GM21619 (cell line): ENCODE measurements at regions not wholly inside any gene's neighbourhood (a gene's known extent, or its start where the extent isn't known, plus 50 kb on each side); places are given as distances from the start of the nearest gene placed in this dataset.
"Not testable (repeated sequence)": the region's sequence is repeated elsewhere in the genome, so short reads cannot be mapped to it uniquely, and the experiment has no call there.

Experiments
- ATAC-seq: cut with Tn5 transposase; IDR thresholded peaks from one replicate; pipeline ENCODE4 v1.9.1; 2021; ENCODE audit not compliant: unreplicated experiment

DNA sequence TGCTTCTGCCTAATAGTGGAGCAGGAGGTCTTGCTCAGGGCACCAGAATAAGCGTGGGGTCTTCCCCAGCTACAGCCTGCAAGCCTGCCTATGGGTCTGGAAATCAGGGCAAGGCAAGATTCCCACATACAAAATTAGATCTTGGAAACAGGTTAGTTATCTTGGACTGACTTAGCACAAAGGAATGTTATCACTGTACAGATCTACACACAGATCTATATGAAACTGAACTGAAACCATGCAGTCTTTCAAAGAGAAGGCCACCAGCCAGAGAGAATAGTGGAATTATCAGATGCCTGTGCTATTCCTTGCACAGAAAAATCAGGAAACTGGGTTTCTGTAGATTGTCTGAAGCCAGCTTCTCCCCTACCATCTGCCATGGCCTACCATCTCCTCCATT is 585.7 kb downstream of the ACTL7B start:
- no peak for ATAC-seq

DNA sequence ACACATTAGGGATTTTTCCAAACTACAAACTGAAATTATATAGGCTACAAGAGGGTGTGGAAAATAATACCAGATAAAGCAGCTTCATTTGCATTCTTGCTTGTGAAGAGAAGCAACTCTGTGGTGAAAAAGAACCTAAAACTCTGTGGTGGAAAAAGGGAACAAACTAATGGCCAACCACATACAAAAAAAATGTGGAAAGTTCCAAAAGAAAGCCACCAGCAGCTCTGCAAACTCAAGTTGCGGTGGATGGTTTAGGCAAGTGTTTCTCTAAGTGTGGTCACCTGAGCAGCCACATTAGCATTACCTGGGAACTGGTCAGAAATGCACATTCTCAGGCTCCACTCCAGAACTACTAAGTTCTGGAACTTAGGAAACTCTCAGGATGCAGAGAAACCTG is 586.4 kb downstream of the ACTL7B start:
- no peak for ATAC-seq

DNA sequence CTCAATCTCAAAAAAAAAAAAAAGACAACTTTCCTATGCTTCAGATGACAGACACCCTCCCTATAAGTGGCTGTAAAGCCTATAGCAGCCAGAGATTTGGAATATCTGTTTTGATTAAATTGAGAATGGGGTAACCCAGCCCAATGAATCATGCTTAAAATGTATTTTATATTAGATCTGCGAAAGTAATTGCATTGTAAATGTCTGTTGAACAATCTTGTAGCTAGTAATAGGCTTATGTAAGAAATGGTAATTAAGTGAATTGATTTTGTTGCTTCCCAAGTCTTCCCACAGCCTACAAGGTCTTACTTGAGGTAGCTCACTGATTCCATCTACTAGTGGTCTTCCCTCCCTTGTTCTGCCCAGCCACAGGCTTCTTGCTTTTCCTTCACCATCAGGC is 590.7 kb downstream of the ACTL7B start:
- no peak for ATAC-seq

DNA sequence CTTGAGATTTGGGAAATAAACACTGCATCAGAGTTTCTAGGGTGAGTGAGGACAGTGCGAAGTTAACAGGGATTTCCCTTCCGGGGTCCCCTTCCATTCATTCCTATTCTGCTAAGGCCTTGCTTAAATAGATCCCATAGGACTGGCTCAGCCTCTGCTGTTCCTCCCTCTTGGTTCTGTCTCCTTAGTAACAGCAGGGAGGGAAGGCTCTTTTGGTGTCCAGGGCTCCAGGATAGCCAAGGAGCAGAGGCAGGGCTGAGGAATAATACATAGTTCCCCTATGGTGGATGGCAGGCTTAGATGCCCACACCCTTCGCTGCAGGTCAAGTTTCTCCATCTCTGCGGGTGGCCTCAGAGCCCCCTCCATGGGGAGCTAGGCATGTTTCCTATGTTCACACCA is 591.7 kb downstream of the ACTL7B start:
- no peak for ATAC-seq

DNA sequence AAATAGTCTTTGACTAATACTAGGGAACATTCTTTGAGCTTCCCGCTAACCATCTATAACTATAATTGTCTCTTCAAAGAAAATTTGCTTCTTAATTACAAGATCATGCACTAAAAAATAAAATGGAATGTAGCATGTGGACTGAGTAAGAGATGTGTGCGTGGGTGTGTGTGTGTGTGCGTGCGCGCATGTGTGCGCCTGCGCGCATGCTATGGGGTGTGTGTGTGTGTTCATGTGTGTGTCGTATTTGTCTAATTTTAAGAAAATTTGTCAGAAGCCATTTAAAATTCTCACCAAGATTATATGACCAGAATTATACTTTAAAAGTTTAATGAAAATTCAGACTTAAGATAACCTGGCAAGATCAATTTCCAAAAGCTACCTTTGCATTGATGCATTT is 593.0 kb downstream of the ACTL7B start:
- ATAC-seq: no peak

DNA sequence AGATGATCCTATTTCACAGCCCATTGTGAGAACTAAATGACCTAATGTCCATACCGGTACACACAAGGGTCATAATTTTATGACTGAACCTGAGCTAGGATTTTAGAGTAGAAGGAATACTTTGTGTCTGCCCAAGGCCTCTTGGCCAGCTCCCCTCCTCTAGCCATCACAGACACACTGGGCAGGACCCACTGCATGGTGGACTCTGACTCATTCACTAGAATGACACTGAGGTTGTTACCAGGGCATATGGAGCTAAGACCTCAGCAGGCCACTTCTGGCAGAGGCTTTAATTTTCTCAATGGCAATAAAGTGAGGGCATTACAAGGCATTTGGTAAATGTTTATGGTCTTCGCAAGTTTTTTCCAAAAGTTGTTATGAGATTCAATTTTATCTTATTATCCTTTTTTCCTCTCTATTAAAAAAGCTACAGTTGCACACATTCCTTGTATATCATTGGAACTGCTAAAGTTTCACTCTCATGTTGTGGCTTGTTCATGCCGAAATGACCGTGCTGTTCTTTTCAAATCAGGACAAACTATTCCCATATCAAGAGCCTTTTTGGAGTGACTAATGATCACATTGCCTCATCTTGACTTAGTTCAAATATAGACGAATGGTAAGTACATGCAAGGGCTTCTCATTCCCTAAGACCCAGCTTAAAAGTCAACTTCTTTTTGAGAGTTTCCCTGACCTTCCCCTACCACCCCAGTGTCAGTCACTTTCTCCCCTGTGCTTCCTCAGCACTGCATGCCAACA is 595.7 kb downstream of the ACTL7B start:
- no peak for ATAC-seq

DNA sequence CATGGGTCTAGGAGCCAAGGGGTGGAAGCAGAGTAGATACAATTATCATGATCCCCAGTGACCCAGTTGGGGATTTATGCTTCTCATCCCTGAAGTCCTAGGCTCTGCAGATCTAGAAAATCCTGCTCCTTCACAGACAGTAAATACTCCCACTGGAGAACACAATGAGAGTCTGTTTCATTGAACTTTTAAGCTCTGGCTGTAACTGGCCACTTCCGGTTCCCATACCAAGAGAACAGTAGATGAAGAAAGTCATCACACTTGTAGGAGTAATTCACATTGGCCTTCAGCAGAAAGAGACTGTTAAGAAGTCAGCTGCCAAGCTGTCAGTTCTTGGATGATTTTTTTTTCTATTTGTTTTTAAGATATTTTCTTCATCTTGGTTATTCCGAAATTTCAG is 597.1 kb downstream of the ACTL7B start:
- ATAC-seq: no peak

DNA sequence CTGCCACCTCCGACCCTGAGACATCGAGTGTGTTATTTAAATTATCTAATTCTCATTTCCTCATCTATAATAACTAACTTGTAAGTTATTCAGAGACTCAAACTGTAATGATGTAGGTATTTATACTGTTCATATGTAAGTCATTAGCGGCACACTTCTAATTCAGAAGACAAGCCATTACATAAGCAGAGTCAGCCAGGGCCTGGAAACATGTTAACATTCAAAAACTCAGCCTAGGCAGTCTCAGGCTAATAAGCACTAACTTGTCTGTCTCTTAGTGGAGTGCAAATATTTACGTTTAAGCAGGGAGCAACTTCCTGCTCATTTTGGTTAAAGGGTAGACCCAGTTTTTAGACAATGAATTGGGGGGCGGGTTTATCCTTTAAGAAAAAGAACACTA is 598.4 kb downstream of the ACTL7B start:
- ATAC-seq: no peak

DNA sequence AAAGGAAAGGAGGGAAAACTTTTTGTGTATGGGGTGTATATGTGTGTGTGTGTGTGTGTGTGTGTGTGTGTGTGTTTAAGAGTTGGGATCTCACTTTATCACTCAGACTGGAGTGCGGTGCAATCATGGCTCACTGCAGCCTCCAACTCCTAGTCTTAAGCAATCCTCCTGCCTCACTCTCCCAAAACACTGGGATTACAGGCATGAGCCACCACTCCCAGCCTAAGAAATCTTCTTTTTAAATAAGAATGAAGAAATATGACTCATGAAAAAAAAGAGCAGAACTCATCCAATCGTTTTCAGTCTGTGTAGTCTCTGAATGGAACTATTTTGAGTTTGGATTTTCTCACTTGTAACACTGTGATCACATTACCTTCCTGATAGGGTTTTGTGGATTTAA is 601.5 kb downstream of the ACTL7B start:
- no peak for ATAC-seq

DNA sequence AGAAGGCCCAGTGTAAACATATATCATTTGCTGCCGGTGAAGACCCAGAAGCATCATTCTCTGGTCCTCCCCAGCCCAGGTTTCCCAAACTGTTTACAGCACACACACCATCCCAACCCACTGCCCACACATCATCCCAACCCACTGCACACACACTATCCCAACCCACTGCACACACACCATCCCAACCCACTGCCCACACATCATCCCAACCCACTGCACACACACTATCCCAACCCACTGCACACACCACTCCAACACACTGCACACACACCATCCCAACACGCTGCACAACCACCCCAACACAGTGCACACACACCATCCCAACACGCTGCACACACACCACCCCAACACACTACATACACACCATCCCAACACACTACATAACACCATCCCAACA is 608.4 kb downstream of the ACTL7B start:
- not testable (repeated sequence) for ATAC-seq

DNA sequence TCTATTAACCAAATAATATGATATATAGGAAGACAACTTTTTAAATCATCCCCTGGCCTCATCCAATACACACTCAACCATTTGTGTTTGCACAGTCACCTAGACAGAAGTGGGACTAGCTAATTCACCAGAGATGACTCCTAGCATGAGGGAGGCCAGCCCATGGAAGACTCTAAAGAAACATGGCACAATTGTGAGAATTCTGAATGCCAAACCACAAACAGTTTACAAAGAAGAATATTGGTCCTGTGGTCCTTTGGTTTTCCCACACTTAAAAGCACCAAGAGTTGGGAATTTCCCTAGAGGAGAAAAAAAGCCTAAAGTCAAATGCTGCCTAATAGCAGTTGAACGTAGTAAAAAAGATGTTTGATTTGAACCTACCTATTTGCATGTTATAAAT is 609.9 kb downstream of the ACTL7B start:
- no peak for ATAC-seq

DNA sequence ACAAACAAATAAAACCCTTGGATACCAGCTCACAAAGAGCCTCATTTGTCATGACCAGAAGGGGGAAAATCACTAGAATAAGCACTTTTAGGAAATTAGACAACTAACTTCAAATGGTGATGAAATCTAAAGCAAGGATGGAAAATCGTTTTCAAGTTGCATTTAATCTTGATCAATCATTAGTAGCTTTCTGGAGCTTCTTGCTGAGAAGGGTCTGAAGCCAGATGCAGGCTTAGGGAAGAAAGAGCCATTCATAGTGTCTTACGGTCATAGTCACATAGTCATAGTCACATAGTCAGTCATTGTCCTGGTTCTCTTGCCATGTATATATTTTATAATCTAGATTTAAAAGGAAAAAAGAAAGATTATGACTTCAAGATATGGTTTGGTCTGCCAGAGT is 610.5 kb downstream of the ACTL7B start:
- no peak for ATAC-seq

DNA sequence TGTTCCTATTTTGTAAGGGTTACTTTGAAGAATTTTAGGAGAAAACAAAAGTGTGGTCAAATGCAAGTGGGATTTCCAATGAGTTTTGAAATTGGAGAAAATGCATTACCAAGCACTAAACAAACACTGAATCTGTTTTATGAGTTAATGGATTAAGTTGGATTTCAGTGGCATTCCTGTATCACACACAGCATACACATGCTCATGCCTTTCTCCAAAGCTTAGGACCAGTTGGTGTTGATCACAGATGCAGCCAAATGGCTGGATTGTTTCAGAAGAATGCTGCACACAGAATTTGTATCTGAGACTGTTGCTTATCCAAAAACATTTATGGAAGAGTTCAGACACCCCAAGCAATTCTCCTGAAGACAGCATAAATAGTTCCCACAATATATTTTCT is 611.1 kb downstream of the ACTL7B start:
- ATAC-seq: no peak

DNA sequence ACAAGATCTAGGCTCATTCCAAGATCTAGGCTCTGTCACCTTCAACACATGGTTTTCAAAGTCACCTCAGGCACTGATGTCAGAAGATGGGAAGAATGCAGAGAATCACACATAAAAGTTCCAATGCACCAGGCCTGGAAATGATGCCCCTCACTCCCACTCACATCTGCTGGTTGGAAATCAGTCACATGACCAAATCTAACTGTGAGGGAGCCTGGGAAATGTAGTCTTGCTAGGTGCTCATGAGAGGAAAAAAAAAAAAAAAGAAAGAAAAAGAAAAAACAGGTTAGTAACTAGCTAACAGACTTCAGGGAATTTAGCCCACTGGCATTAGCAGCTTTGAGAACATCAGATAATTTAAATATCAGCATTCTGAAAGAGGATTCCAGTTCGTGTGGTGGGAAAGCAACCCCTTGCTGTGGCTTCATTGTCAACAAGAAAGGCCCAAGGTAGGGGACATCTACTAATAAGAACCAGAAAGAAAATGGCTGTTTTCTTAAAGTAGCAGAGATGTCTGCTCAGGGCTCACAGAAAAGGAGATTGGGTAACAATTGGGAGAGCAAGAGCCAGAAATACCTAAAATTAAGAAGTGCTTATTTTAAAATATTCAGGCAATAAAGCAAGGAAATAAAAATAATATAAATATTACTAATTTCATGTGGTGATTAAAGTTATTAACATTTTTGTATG is 614.3 kb downstream of the ACTL7B start:
- no peak for ATAC-seq

DNA sequence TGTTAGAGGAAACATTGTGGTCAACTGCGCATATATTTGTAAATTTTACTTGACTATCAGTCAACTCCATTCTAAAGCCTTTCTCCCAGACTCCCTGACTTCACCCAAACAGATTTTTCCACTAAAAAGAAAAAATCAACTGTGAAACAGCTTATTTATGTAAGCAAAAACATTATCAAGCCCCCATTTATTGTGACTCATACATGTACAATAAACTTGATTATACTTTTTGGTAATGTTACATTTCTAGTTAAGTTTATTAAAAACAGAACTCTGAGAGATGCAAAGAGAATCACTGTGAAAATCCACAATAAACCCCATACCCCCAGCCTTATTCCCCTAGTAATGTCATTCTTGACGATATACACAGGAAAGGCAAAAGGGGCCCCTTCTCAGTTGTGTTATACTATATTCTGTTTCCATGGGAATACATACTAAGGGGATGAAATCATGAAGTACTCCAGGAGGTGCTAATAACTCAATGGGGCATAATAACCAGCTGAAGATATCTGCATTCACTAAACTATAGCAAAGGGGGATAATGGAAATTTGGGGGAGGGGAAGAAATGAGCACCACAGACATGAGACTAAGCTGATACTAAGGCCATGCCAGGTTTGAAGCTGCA is 616.0 kb downstream of the ACTL7B start:
- no peak for ATAC-seq

DNA sequence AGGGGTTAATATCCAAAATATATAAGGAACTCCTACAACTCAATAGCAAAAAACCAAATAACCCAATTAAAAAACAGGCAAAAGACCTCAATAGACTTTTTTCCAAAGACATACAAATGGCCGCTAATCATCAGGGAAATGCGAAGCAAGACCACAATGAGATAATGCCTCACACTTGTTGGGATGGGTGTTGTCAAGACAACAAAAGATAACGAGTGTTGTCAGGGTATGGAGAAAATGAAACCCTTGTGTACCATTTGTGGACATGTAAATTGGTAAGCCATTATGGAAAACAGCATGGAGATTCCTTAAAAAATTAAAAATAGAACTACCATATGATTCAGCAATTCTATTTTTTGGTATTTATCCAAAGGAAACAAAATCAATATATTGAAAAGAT is 620.2 kb downstream of the ACTL7B start:
- ATAC-seq: no peak

DNA sequence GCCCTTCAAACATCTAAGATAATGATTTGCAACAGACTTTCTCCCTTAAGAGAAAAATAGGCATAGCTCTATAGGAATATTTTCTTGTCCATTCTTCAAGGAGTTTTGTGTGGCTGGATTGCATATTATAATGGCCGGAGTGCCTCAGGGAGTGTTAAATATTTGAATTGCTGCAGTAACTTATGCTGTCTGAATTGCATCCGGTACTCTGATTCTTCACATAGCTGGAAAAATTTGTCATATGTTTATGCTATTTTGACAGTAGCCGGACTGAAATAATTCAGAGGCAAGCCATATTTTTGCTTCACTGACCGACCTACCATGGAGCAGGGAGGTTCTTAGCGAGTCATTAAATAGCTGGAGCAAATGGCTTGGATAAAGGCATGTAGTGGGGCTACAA is 621.0 kb downstream of the ACTL7B start:
- ATAC-seq: no peak

DNA sequence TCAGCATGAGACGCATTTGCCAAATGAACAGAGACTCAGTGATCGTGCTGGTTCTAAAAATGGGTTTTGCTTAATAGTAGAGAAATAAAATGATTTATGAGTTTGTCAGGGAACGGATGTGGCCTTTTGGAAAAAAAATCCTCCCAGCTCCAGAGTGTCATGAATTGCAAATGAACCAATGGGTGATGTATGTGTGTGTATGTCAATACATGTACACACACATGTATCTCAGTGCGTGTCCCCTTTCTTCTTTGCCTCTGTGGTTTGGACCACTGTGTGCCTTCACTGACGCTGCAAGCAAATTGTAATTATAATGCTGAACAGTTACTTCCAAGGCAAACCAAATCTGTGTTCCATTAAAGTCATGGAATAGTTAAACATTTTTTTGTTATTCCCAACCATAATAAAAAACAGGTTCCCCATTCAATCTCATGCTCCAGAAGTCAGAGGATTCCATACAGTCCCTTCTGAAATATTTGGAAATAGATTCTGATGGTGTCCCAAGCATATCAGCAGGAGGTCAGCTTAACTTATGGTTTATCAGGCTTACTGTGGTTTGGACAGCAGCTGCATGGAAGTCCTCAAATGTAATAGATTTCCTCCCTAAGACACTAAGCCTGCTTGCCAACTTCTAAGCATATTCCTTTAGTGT is 630.5 kb downstream of the ACTL7B start:
- no peak for ATAC-seq

DNA sequence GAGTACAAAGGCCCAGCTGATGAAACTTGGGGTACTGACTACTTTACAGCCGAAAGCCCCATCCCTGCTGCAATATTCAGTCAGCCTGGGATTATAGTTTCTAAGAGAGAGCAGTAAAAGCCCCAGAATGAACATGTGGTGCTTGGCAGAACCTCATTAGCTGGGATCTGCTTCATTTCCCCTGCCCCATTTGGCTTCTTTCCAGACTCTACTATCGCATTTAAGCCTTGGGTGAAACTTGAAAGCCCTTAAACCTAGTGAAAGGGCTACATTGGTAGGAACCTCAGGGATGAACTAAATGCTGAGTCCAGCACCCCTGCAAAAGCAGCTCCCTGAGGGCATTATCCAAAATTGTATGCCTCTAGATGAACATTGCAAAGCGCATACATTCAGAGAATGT is 631.1 kb downstream of the ACTL7B start:
- no peak for ATAC-seq

DNA sequence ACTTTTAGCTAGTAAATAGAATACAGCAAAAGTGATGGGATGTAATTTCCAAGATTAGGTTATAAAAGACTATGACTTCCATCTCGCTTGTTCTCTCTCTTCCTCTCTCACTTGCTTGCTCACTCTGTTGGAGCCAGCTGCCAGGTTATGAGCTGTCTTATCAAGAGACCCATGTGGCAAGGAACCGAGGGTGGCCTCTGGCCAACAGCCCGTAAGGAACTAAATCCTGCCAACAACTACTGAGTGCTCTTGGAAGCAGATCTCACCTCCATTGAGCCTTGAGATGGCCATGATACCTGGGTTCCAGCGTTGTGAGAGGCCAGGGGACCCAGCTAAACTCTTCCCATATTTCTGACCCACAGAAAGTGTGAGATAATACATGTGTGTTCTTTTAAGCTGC is 636.1 kb downstream of the ACTL7B start:
- ATAC-seq: no peak

DNA sequence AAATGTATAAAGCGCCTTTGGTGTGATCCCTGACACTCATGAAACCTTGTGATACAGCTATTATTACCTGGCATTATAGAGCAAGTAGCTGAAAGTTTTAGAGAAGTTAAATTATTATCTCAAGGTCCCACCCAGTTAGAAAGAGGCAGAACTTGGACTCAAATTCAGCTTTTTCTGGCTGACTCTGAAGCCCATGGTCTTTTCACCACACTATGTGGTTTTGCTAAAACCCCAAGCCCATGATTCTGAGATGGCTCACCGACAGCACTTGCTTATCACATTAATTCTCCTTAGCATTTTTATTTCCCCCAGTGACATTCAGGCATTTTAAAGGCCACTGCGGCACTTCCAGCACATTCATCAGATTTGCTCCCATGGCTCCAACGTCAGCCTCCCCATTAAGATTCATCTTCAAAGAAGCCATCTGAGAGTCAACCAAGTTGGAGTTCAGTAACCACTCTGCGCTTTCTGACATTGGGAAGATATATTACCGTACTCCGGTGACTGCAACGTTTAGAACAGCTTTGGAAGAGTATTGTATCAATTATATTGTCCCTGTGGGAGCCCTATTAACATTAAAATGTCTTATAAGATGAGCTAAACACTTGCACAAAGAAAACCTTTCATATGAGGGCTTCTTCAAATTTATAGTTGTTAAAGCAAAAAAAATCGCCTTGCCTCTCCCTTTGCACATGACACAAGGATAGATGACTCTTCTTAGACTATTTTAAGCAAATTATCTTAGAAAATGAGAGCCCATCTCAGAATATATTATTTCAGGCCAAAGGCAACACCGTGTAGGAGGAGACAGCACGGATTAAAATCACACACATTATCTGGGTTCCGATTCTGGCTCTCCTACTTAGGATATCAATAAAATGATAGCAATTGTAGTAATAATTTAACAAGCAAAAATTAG is 638.1 kb downstream of the ACTL7B start:
- ATAC-seq: no peak
